ENCODE measurements at regions not wholly inside any gene's neighbourhood (a gene's known extent, or its start where the extent isn't known, plus 50 kb on each side); places are given as distances from the start of the nearest gene placed in this dataset.

DNA sequence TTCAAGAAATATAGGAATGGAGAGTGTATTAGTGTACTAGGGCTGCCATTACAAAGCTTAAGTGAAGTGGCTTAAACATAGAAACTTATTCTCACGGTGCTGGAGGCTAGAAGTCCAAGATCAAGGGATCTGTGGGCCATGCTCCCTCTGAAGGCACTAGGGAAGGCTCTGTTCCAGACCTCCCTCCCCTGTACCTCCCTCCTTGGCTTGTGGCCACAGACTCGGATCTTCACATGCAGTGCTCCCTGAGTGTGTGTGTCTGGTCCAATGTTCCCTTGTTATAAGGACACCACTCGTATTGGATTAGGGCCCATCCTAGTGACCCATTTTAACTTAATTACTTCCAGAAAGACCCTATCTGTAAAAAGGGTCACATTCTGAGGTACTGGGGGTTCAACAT, 225.6 kb downstream of the VRK1 start:
- H2AFZ ChIP-seq, result no peak overlapping the region
- H3K9ac ChIP-seq, result no peak overlapping the region
- in situ Hi-C loops (cut with MboI), result no loop called here
- H3K9me3 ChIP-seq (ENCODE audit: low read depth), result no peaks in the 10 kb centered on the region
- no peaks in the 10 kb centered on the region for H3K27me3 ChIP-seq (replicated peaks; ENCODE audit: insufficient read depth)
- DNase-seq, result no peak
- no peak overlapping the region for H3K27ac ChIP-seq
- TF ChIP-seq EZH2phosphoT487 (IDR thresholded peaks at IDR 0.05; ENCODE audit: insufficient read depth, low read depth) (no peak), EZH2 (IDR thresholded peaks at IDR 0.05; ENCODE audit: insufficient read depth, poor library complexity, severe bottlenecking) (no peak)
- H4K20me1 ChIP-seq (ENCODE audit: insufficient read depth), result no peaks in the 10 kb centered on the region
- H3F3A ChIP-seq (ENCODE audit: insufficient read depth), result no peaks in the 10 kb centered on the region
- 5 to 6% methylated on average over 3 of the region's 3 CpGs for WGBS, 2 experiments (ENCODE audit: low coverage in 1 of 2, low lambda C conversion rate in 2 of 2, missing lambda C conversion rate in 2 of 2)
- H3K4me3 ChIP-seq, result no peak overlapping the region
- H3K4me1 ChIP-seq (ENCODE audit: insufficient read depth), result no peaks in the 10 kb centered on the region
- H3K36me3 ChIP-seq (ENCODE audit: low read depth), result no peaks in the 10 kb centered on the region
- no peak overlapping the region for H3K4me2 ChIP-seq (ENCODE audit: unreplicated experiment)
- no peaks in the 10 kb centered on the region for H3K9me2 ChIP-seq (ENCODE audit: insufficient read depth)
- no peaks in the 10 kb centered on the region for H3K79me2 ChIP-seq (ENCODE audit: insufficient read depth)

DNA sequence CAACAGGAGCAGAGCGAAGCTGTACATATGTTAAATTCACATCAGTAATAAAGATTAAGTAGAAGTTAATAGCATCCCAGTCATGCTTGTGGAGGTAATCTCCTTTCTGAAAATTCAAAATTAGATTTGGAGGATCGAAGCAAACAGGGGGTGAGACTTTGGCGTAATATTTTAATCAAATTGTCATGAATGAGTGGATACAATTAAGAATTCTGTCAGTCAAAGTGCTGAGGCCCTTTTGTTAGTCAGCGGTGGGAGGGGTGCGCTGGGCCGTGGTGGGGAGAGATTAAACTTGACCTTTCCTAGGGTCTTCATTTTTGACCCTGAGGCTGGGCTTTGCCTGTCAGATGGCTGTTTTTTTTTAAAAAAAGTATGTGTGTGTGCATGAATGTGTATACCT, 226.7 kb downstream of the VRK1 start:
- H3K9me3 ChIP-seq (ENCODE audit: low read depth), result no peaks in the 10 kb centered on the region
- no peak overlapping the region for H3K4me2 ChIP-seq (ENCODE audit: unreplicated experiment)
- no peaks in the 10 kb centered on the region for H3K79me2 ChIP-seq (ENCODE audit: insufficient read depth)
- WGBS, 2 experiments (ENCODE audit: low coverage in 1 of 2, low lambda C conversion rate in 2 of 2, missing lambda C conversion rate in 2 of 2), result 49 to 60% methylated on average over 6 of the region's 6 CpGs
- H3K9ac ChIP-seq, result no peak overlapping the region
- H3K27ac ChIP-seq, result no peak overlapping the region
- no peaks in the 10 kb centered on the region for H3K4me1 ChIP-seq (ENCODE audit: insufficient read depth)
- TF ChIP-seq EZH2phosphoT487 (IDR thresholded peaks at IDR 0.05; ENCODE audit: insufficient read depth, low read depth), result no peak
- TF ChIP-seq EZH2 (IDR thresholded peaks at IDR 0.05; ENCODE audit: insufficient read depth, poor library complexity, severe bottlenecking), result no peak
- in situ Hi-C loops (cut with MboI), result no loop called here
- no peaks in the 10 kb centered on the region for H3K27me3 ChIP-seq (replicated peaks; ENCODE audit: insufficient read depth)
- no peaks in the 10 kb centered on the region for H3K36me3 ChIP-seq (ENCODE audit: low read depth)
- no peak for DNase-seq
- no peak overlapping the region for H3K4me3 ChIP-seq
- H3F3A ChIP-seq (ENCODE audit: insufficient read depth), result no peaks in the 10 kb centered on the region
- H2AFZ ChIP-seq, result no peak overlapping the region
- no peaks in the 10 kb centered on the region for H3K9me2 ChIP-seq (ENCODE audit: insufficient read depth)
- no peaks in the 10 kb centered on the region for H4K20me1 ChIP-seq (ENCODE audit: insufficient read depth)

GRCh38 chr14:97024300-97024699, 227.1 kb downstream of the VRK1 start:
- no peak for TF ChIP-seq EZH2phosphoT487 (IDR thresholded peaks at IDR 0.05; ENCODE audit: insufficient read depth, low read depth)
- DNase-seq, result no peak
- H3F3A ChIP-seq (ENCODE audit: insufficient read depth), result no peaks in the 10 kb centered on the region
- H3K27ac ChIP-seq, result no peak overlapping the region
- 29 to 36% methylated on average over 7 of the region's 7 CpGs for WGBS, 2 experiments (ENCODE audit: low coverage in 1 of 2, low lambda C conversion rate in 2 of 2, missing lambda C conversion rate in 2 of 2)
- H3K36me3 ChIP-seq (ENCODE audit: low read depth), result no peaks in the 10 kb centered on the region
- H3K4me2 ChIP-seq (ENCODE audit: unreplicated experiment), result no peak overlapping the region
- no peak overlapping the region for H3K9ac ChIP-seq
- no peaks in the 10 kb centered on the region for H3K9me2 ChIP-seq (ENCODE audit: insufficient read depth)
- no peaks in the 10 kb centered on the region for H4K20me1 ChIP-seq (ENCODE audit: insufficient read depth)
- no peaks in the 10 kb centered on the region for H3K79me2 ChIP-seq (ENCODE audit: insufficient read depth)
- no peak overlapping the region for H3K4me3 ChIP-seq
- H3K9me3 ChIP-seq (ENCODE audit: low read depth), result no peaks in the 10 kb centered on the region
- no peaks in the 10 kb centered on the region for H3K4me1 ChIP-seq (ENCODE audit: insufficient read depth)
- in situ Hi-C loops (cut with MboI), result no loop called here
- no peak overlapping the region for H2AFZ ChIP-seq
- H3K27me3 ChIP-seq (replicated peaks; ENCODE audit: insufficient read depth), result no peaks in the 10 kb centered on the region

- Histone ChIP-seq H3K27ac (no peak overlapping the region), H3K4me2 (ENCODE audit: unreplicated experiment) (no peak overlapping the region), H3K9me3 (ENCODE audit: low read depth) (no peaks in the 10 kb centered on the region), H2AFZ (no peak overlapping the region), H3K79me2 (ENCODE audit: insufficient read depth) (no peaks in the 10 kb centered on the region), H3K9ac (no peak overlapping the region), H3K36me3 (ENCODE audit: low read depth) (no peaks in the 10 kb centered on the region), H3K27me3 (replicated peaks; ENCODE audit: insufficient read depth) (no peaks in the 10 kb centered on the region), H3K4me3 (no peak overlapping the region), H3F3A (ENCODE audit: insufficient read depth) (no peaks in the 10 kb centered on the region), H4K20me1 (ENCODE audit: insufficient read depth) (no peaks in the 10 kb centered on the region), H3K4me1 (ENCODE audit: insufficient read depth) (no peaks in the 10 kb centered on the region), H3K9me2 (ENCODE audit: insufficient read depth) (no peaks in the 10 kb centered on the region)
- WGBS, 2 experiments (ENCODE audit: low coverage in 1 of 2, low lambda C conversion rate in 2 of 2, missing lambda C conversion rate in 2 of 2), result 41 to 47% methylated on average over 16 of the region's 16 CpGs
- DNase-seq, result no peak
- in situ Hi-C loops (cut with MboI), result no loop called here
- TF ChIP-seq EZH2phosphoT487 (IDR thresholded peaks at IDR 0.05; ENCODE audit: insufficient read depth, low read depth) (no peak), EZH2 (IDR thresholded peaks at IDR 0.05; ENCODE audit: insufficient read depth, poor library complexity, severe bottlenecking) (no peak)
Measured at GRCh38 chr14:97025722-97026121, 228.5 kb downstream of the VRK1 start.

All from GM23248 (cell line).